ENCODE measurements at regions not wholly inside any gene's neighbourhood (a gene's known extent, or its start where the extent isn't known, plus 50 kb on each side); places are given as distances from the start of the nearest gene placed in this dataset.

DNA sequence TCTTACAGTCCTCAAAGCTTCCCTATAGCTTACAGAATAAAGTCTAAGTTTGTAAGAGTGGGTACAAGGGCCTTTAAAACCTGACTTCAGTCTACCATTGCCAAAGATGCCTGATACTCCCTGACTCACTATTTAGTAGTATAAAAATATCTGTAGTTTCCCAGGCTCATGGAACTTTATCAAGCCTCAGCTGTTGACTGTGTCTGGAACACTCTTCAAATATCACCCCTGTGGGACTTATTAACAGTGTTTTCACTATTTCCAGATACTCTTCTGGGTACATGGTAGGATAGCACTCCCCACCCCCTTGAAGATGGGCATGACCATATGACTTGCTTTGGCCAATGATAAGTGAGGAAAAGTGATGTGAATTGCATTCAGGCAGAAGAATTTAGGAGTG lies 105.3 kb upstream of the TENT5A start:
- no peak for DNase-seq

DNA sequence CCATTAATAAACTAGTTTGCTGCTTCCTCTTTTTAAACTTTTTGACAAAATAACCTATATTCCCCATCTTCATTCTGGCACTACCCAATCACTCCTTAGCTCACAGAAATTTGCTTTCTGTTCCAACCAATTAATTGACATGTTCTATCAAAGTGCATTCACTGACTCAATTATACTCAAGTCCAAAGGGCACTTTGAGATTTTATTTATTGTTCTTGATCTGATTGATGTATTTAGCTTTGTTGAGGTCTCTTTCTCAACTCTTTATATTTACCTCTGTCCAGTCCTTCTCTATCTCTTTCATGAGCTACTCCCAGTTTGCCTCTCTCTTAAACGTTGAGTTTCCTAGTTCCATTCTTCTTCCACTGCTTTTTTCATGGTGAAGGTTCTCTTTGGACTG lies 104.4 kb upstream of the TENT5A start:
- DNase-seq: no peak

DNA sequence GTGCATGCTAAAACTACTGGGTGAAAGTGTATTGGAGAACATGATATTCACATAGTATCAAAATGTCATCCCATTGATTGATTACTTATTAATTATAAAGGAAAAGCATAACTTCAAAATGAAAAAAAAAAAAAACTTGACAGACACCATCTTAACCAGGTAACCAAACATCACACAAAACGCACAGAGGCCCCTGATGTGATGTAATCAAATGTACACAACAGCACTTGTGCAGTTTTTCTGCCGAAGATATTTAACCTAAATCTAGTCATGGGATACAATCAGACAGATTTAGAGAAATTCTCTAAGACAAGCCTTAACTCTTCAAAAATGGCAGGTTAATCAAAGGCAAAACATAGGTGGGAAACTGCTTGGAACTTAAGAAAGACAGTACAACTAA lies 102.0 kb upstream of the TENT5A start:
- DNase-seq: no peak

DNA sequence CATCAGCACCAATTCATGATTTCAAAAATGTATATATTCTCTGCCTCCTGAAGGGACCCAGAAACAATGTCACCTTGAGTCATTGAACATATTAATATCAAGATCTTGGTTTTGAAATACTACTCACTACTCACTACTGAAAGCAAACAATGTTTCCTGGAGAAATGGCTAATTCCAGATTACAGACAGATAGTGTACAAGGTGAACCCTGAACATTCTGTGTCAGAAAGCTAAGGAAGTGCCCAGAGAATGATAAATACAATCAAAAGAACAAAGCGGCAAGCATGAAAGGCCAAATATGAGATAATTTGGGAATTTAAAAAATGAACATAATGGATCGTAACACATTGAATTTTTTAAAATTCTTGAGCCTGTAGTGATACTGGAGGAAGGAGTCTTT lies 101.5 kb upstream of the TENT5A start:
- no peak for DNase-seq

DNA sequence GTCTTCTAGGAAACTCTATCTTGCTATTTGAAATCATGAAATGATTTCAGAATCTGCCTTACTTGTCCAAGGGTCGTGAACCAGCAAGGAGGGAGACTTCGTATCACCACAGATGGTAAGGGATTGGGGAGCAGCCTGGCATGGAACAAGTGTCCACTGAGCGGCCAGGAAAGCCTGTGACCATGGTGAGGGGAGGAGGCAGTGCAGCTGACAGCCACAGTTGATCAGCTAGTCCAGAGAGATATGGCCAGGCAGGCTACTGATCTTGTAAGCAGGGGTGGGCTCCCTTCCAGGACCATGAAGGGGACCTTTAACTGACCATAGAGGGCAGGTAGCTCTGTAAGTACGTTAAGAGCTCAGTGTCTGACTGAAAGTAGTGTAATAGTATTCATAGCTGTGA lies 96.8 kb upstream of the TENT5A start:
- DNase-seq: no peak

DNA sequence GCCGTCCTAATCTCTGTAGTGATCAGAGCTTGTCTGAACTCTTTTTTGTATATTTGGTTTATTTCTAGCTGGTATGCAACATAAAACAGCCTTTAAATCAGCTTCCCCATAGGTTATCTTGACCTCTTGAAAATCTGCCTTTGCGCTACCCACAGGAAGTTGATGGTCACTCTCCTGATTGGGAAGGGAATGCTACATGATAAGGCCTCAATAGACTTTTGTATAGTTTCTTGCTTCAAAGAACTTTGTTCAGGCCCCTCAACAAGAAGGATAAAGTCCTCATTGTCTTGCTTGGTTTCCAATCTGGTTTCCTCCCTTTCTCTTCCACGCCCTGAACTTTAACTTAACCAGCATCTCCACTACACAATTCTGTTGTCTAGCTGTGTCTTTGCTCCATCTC lies 95.4 kb upstream of the TENT5A start:
- DNase-seq: no peak

DNA sequence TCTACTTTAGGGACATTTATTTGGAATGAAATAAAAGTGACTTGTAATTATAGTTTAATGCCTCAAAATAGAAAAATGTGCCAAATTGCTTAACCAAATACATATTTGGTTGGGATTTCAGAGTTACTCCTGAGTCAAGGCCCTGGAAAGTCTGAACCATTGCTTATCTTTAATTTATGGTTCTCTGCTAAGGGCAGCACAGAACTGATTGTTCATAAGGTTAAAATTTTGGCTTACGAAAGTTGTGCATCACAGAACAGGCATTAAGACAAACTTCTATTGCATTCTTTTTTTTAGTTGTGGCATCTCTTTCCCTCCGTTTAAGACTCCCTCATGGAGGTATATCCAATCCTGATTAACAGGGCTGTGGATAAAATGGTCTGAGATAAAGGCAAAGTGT lies 92.2 kb upstream of the TENT5A start:
- no peak for DNase-seq

DNA sequence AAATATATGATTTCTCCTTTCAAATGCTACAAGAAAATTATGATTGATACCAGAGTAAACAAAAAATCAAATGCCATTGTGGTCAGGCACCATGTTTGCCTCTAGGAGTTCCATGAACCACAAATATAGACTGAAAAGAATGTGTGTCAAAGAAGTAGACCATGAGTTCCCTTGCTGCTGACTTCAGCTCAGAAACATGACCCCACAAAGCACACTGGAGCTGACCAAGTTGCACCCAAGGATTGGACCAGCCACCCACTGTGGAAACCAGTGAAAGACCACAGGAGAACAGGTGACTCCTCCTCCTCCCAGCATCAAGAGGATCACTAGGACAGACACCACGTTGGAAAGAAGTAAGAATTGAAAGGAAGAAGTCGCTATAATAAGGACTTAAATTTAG lies 90.8 kb upstream of the TENT5A start:
- DNase-seq: no peak

DNA sequence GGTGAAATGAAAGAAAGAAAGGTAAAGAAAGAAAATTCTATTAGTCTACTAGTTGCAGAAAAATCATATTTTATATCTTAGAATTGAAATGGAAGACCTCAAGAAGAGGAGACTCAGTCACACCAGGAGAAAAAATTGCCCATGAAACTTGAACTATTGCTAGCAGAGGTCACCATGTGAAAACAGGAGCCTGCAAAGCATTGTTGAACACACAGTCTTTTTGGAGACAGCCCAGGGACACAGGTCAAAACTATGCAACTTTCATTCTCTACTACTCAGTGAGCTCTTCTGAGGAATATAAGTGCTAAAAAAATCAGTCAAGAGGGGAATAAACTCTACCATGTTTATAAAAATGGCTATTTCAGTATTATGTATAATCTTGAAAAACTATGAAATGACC lies 89.8 kb upstream of the TENT5A start:
- no peak for DNase-seq

DNA sequence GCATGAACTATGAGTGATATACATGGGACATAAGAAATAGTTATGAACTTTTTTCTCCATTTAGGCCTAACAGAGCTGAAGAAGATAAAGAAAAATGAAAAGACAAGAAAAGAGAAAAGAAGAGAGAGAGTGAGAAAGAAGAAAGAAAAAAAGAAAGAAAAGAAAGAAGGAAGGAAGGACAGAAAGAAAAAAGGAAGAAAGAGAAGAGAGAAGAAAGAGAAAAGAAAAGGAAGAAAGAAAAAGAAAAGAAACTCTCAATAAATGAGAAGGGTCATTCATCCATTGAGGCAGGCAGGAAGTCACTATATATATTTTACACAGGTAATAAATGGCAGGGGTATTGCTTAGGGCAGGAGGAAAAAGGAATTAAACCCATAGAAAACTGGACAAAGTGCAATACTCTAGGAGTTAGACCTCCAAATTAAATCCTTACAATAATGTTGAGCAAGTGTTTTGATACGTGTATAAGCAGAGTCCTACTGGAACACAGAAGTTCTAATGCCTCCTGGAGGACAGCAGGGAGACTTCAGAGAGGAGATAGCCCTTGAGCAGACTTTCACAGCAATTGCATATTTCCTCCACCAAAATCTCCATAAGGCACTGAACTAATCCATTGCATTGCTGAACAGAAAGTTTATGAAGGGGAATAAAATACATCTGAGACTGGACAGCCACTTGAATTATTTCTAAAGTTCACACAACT lies 86.4 kb upstream of the TENT5A start:
- DNase-seq: no peak

DNA sequence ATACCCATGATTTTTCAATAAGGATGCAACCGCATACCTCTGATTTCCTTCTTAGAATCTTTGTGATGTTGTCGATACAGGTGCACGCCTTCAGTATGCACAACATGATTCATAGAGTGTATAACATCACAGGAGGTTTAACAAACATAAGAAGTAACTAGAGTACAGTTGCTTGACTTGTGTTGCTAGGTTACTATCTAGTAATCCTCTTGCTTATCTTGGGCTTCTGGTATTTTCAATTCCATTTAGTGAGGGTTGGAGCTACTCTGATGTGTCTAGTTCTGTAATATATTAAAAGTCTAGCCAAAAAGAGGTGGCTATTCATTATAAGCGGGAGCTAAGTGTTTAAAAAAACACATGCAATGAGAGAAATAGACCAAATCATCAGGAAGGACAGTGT lies 85.5 kb upstream of the TENT5A start:
- no peak for DNase-seq

DNA sequence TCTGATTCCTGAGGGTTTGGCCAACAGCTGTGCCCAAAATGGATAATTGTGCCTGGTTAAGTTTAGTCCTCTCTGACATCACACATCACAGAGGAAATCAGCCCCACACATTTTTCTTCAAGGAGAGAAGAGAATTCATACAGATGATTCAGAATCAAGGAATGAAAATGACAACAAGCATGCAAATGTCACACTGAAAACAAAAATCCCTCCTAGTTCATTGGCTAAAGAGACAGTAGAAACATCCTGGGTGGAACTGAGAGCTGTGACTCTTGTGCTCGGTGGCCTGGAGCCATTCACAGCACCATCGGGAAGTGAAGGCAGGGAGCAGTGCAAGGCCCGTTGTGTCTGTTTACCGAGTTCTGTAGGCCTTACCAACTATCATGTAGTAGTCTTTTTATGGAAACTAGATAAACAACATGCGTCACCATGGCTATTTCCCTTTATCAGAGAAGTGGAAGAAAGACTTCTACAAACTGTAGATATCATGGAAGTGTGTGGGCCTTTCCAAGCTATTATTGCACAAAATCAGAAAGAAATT lies 81.7 kb upstream of the TENT5A start:
- no peak for DNase-seq

DNA sequence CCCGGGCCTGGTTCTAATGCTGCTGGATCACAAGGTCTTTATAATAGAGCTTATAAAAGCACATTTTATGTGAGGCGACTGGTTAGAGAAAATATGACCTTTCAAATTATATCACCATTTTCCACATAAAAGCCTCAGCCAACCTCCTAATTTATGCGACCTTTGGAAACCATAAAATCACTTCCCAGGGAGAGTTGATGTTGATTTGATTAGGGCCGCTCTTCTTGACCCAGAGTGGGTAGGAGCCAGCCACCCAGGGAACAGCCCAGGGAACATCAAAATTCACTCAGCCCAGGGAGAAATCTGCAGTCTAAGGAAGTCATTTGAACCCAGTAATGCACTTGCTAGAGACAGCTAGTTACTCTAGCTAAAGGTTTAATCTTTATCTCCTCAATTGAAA lies 79.8 kb upstream of the TENT5A start:
- DNase-seq: no peak

DNA sequence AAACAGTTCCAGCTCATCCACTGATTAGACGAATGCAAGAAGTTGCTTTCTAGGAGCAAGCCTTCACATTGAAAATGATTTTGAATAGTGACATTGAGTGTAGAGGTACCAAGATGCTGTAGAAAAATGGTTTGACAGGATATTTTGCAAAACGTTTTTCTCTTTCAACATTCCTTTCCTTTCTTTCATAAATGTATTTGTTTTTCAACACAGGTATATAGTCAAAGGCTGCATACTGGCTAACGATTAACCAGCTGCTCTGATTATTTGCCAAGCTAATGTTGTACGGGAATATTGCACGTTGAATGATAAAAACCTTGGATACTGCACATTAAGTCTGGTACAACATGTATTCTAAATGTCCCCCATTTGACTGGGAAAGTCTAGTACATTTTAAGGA lies 78.8 kb upstream of the TENT5A start:
- DNase-seq: no peak

DNA sequence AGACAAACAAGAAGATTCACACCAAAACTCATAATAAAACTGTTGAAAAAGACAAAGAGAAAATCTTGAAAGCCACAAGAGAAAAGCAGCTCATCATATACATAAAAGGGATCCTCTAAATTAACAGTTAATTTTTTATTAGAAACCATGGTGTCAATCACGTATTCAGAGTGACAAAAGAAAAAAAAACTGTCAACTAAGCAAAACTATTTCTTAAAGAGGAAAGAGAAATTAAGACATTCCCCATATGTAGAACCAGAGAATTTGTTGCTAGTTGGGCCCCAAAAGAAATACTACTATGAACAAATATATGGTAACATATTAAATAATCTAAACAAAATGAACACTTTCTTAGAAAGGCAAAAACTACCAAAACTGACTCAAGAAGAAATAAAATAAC lies 74.3 kb upstream of the TENT5A start:
- DNase-seq: no peak

DNA sequence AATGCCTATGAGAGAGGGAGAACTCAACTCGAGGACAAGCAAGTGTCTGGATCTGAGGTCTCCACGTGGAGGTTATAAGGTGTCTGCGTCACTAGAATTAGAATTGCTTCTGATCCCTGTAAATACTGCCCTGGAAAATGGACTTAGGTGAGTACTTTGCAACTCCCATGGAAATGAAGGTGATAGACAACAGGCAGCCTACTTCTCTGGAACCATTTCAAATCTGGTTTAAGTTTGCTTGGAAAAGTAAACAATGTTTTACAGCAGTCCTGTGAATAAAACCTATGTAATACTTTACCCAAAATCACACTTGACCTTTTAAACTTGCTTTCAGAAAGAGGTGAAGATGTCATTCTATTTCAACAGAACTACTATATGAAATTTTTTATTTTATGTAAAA lies 70.1 kb upstream of the TENT5A start:
- DNase-seq: no peak

DNA sequence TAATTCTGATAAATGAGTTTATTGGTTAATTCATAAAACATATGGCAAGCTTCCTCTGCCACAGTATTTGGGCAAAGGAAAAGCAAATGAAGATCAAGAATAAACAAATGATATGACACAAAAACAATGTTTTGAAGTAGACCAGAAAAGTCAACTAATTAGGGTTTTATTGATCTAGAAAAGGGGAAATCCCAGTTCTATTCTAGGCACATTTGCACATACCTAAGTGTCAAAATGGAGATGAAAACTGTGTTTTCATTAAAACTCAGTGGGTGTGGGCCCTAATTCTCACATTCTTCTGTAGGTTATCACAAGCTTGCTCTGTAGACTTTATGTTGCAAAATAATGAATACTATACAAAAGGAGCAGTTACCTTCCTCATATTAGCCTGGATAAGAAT lies 69.0 kb upstream of the TENT5A start:
- no peak for DNase-seq

DNA sequence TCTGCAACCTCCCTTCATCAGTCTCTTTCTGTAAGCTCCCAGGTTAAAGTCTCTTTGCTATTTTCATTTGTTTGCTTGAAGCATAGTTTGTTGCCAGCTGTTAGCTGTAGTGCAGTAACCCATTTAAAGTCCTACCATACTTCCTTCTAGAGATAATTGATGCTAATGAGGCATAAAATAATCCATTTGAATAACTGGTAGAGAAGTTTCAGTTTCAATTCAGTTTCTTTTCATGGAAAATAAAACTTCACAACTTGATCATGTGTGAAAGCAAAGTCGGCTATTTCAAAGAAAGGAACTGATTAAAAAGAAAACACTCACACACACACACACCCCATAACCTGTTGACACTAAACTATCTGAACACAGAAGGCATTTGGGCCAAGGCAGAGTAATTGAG lies 68.5 kb upstream of the TENT5A start:
- no peak for DNase-seq

DNA sequence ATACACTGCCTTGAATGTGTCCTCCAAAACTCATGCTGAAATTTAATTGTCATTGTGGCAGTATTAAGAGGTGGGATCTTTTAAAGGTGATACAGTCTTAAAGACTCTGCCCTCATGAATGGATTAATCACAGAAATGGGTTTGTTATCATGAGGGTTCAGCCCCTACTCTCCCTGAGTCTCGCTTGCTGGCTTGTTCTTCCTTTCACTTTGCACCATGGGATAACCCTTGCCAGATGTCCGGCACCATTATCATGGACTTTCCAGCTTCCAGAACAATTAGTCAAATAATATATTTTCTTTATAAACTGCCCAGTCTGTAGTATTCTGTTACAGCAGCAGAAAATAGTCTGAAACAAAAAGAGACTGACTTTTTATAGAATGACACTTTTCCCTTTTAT lies 67.9 kb upstream of the TENT5A start:
- DNase-seq: no peak

DNA sequence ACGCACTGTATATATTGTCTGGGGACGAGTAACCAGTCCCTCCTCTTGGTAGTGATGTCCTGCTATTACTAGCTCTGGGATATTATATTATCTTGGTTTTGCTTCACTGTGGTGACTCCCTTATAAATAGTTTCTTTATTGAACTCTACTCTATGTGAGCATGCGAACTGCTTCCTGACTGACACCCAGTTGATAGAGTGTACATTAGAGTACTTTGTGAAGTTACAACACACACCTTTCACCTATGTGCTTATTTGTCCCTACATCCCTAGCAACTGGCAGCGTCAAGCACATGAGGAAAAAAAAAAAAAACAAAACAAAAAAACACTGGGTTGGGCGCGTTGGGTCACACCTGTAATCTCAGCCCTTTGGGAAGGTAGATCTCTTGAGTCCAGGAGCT lies 67.3 kb upstream of the TENT5A start:
- no peak for DNase-seq

DNA sequence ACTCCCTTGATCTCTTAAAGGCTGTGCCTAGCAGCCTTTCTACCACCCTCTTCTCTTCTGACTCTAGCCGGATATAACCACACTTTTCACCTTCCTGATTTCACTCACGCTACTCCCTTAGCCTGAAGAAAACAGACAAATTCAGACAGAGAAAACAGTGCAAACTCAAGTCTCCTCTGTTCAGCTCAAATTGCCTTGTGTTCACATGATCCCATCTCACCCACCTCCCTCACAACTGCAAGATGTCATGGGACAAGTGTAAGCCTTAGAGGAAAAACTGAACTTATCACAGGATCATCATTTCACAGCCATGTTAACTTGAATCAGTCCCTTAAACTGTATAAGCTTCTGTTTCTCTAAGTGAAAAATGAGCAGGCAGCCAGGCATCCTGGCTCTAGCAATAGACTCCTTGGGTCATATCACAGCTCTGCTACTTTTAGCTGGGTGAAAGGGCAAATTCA lies 66.5 kb upstream of the TENT5A start:
- no peak for DNase-seq

DNA sequence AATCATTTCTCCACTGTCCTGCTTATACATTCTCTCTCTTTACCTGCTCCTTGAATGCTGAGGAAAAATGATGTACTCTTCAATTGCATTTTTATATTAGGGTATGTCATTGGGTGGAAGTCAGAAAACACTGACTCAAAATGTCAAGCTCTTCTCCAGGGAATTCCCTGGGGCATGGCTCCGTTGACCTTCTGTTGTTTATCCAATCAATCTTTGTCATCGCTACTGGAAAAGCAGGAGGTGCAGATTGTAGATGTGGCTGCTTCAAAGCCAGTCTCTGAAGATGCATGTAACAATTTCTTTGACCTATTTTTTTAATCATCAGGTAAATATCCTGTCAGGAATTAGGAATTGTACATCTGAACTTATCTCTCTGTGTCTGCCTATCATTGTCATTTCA lies 63.9 kb upstream of the TENT5A start:
- no peak for DNase-seq

DNA sequence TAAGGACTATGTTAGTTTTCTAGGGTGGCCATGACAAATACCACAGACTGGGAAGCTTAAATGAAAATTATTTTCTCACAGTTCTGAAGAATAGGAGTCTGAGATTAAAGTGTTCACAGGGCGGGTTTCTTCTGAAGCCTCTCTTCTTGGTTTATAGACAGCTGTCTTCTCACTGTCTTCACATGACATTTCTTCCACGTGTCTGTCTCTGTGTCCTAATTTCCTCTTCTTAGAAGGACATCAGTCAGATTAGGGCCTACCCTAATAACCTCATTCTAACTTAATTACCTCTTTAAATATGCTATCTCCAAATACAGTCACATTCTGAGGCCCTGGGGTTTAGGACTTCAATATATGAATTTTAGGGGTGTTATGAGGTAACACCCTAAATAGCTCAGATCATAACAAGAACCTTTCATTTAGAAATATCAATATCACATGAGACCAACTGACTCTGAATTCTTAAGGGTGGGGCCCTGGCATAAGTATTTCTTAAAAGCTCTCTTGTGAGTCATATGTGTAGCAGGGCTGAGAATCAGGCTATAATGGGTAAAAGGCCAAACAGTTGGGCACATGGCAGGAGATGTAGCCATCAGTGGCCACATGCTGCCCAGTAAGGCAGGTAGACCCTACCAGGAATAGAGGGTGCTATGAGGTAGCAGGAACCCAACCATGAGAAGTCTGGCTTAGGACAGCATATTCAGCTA lies 62.0 kb upstream of the TENT5A start:
- DNase-seq: no peak

DNA sequence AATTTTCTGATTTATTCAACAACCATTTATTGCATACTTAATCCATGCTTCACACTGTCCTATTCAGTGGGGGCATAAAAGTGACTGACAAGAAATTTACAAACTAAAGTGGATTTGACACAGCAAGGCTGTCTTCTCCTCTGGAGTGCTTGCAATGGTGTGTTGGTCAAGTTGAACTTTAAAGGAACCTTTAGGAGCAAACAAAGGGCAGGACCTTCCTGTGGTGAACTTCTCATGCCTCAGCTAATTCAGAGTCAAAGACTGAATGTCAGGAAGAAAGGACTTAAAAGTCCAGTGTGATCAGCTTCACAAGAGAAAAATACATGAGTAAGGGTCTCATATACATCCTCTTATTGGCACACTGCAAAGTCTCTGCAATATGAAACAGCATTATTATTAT lies 60.8 kb upstream of the TENT5A start:
- no peak for DNase-seq

DNA sequence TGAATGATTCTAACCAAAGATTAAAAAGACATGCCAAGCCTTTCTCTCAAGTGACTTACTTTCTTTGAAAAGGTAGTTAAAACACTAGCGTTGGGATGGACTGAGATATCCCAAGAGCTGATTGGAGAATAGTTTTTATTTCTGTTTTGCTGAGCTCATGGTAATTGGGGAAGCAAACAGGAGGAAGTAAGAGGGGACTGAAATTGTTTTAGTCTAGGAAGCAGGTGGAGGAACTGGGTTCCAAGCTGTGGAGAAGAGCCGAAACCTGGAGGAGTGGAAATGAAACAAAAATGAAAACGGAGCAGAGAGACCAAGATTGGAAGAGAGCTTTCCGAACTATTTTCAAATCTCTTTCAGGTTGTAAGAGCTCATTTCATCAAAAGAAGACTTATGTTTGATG lies 59.9 kb upstream of the TENT5A start:
- no peak for DNase-seq

All from islet precursor cell (in vitro differentiated cells).